Adrenal gland (tissue), 5 donors: ENCODE measurements at regions not wholly inside any gene's neighbourhood (a gene's known extent, or its start where the extent isn't known, plus 50 kb on each side); places are given as distances from the start of the nearest gene placed in this dataset.

Experiments
- POLR2A ChIP-seq, 2 donors: fragments of 450-650 bp; IDR thresholded peaks; one replicate each; pipeline ENCODE4 v1.6.1; 2017; ENCODE audit warnings: antibody characterized with exemption in 2 of 2, mild to moderate bottlenecking in 2 of 2, moderate library complexity in 1 of 2
- TF ChIP-seq, protein P1 (sequence below), 6 experiments: fragments of 450-650 bp in 4 of 6; fragments of 200-600 bp in 2 of 6; sonication (generic) in 1 of 6; IDR thresholded peaks; 1 replicate in 5 of 6; 2 replicates in 1 of 6; pipeline versions ENCODE4 v1.5.1 to v1.8.0; 2016 to 2021; ENCODE audit warnings: antibody characterized with exemption in 6 of 6, mild to moderate bottlenecking in 2 of 6, moderate library complexity in 1 of 6
- donor health status: DM: no; HTN: no; CAD: no.

DNA sequence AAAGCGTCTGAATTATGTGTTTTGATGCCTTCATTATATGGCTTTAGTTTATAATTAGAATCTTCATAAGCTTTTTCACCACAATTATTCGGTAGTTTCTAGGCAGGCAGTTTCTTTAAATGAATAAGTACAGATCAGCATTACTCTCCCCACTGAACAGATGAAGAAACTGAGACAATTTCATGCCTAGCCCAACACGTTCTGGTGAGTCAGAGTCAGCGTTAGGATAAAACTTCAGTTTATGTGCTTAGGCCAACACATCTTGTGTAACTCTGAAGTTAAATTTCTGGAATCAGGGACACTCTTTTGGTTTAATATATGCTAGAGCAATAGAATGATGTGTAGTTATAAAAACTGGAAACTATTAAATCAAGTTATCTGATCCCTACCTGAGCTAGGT, 186.7 kb upstream of the ELL2 start:
- TF ChIP-seq, protein P1, sequence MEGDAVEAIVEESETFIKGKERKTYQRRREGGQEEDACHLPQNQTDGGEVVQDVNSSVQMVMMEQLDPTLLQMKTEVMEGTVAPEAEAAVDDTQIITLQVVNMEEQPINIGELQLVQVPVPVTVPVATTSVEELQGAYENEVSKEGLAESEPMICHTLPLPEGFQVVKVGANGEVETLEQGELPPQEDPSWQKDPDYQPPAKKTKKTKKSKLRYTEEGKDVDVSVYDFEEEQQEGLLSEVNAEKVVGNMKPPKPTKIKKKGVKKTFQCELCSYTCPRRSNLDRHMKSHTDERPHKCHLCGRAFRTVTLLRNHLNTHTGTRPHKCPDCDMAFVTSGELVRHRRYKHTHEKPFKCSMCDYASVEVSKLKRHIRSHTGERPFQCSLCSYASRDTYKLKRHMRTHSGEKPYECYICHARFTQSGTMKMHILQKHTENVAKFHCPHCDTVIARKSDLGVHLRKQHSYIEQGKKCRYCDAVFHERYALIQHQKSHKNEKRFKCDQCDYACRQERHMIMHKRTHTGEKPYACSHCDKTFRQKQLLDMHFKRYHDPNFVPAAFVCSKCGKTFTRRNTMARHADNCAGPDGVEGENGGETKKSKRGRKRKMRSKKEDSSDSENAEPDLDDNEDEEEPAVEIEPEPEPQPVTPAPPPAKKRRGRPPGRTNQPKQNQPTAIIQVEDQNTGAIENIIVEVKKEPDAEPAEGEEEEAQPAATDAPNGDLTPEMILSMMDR (IDR thresholded peaks at IDR 0.05), result no peak
- no peak for TF ChIP-seq POLR2A (IDR thresholded peaks at IDR 0.05)
